ENCODE measurements at regions not wholly inside any gene's neighbourhood (a gene's known extent, or its start where the extent isn't known, plus 50 kb on each side); places are given as distances from the start of the nearest gene placed in this dataset.

DNA sequence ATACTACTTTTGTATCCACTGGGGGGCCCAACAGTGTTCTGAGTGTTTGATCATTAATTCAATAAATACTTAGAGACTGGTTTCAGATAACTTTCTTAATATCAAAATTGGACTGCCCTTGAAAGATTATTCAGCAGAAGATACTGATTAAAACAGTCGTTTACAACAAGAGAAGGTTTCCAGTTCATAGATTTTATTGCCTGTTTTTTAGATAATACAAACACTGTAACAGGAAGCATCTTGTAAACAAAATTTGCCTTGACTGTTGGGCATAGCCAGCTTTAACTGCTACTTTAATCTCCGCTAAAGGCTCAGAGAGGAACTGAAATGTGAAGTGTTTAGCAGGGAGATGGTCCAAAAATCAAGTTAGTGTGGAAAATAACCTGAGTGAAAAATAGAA, 1168.7 kb upstream of the NUDT12 start:
- TF ChIP-seq GATA2 (IDR thresholded peaks at IDR 0.05; ENCODE audit: low read depth, low read length) (no peak), GATA3 (IDR thresholded peaks at IDR 0.05; ENCODE audit: low read depth, low read length) (no peak)
